A172 (cell line): ENCODE measurements at regions not wholly inside any gene's neighbourhood (a gene's known extent, or its start where the extent isn't known, plus 50 kb on each side); places are given as distances from the start of the nearest gene placed in this dataset.

ENCODE experiments used
- DNase-seq: peaks from one replicate; pipeline ENCODE4 v3.0.0-alpha.2; 2015; ENCODE audit warnings: low spot score

DNA sequence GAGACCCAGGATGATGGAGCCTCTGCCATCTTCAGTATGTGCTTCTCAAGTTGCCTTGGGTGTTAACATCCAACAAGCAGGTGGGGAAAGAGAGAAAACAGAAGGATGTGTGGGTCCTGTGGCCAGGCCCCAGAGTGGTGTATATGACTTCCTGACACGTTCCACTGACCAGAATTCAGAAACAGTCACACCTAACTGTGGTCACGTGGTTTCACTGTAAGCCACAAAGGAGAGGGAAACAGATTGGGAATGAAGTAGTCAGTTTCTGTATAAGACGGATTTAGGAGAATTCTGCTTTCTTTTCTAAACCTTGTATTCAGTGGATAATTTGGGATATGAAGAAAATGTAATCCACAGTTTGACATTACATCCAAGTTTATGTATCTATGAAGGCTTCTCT lies 454.1 kb upstream of the IL12A start:
- no peak for DNase-seq

GRCh38 chr3:159536876-159537275 lies 451.8 kb upstream of the IL12A start:
- DNase-seq, result no peak

GRCh38 chr3:159538507-159538906 lies 450.1 kb upstream of the IL12A start:
- no peak for DNase-seq

DNA sequence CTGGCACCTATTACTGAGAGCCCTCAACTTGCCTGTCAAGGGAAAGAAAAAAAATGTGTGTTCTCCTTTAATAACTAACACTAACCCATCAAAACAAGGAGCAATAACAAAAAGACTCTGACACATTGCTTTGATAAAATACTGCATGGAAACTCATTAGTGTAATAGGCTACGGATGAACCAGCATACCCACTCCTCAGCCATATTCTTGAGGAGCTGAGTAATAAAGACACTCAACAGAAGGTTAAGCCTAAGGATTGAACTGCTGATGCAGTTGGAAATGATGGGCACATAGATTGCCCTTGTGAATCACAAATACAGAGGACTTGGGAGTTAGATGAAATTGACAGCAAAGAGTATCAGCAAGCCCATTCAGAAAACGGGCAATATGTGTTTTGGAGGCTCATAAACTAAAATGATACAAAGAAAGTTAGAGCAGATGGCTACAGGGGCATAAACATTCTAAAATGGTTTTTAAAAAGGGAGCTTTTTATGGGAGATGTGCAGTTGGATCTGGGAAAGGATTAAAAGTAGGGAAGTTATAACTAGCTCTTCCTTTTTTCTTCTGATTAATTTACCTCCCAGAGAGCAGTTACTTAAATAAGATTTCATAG lies 447.6 kb upstream of the IL12A start:
- no peak for DNase-seq

DNA sequence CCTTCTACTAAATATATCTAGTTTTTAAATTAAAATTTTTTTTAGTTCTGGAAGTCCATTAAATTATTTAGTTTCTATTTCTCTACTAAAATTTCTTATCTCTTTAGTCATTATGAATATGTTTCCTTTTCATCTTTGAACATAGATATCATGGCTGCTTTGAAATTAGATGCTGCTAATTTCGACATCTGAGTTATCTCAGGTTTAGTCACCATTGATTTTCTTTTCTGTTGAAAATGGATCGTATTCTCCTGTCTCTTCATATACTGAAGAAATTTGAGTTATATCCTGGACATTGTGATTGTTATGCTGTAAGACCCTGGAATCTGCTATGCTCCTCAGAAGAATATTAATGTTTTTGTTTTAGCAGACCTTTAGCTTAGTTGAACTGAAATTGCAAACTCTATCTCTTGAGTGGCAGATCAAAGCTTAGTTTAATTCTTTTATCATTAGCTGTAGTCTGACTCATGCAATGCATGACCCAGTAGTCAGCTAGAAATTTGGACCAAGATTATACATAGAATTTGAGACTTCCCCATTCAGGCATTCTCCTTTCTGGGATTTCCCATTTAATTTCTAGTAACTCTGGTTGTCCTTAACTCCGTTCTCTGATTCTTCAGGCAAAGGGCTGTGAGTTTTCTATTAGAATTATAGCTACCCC lies 439.8 kb upstream of the IL12A start:
- DNase-seq, result peak; percentile 56

DNA sequence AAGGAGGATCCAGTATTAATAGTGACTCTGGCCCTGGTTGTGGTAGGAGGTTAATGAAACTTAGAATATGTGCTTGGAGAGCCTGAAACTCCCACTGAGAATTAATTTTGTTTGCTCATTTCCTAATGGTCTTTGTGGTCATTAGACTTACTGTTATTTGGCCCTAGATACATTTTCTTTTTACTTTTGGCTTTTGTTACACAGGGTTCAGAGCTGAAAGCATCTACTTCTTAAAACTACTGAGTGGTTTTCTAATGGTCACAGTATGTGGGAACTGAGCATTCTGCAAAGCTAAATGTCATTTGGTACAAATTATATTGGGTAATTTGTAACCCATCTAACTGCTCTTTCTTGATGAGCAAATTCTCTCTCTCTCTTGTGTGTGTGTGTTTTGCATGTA lies 433.4 kb upstream of the IL12A start:
- no peak for DNase-seq

DNA sequence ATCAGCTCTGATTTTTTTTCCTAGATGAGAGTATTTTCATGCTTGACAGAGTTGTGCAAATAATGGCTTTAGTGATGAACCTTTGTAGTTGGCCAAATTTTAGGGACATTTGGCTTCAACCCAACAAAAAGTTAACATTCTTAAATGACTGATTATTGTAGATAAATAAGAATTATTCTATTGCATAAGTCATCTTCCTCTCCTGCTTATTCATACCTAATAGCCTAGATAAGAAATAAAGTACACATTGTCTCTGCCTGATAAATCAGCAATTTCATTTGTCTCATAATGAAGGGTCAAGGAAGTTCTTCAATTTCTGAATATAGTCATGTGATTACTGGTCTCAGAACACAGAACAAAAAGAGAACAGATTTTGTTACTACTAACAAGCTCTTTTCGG lies 428.9 kb upstream of the IL12A start:
- no peak for DNase-seq

GRCh38 chr3:159560214-159560979 lies 428.2 kb upstream of the IL12A start:
- DNase-seq, result no peak

- DNase-seq, result no peak
These were observed 423.3 kb upstream of the IL12A start for GRCh38 chr3:159565313-159565712.

GRCh38 chr3:159583662-159584061 lies 405.0 kb upstream of the IL12A start:
- DNase-seq, result no peak

GRCh38 chr3:159584421-159584820 lies 404.2 kb upstream of the IL12A start:
- no peak for DNase-seq

DNA sequence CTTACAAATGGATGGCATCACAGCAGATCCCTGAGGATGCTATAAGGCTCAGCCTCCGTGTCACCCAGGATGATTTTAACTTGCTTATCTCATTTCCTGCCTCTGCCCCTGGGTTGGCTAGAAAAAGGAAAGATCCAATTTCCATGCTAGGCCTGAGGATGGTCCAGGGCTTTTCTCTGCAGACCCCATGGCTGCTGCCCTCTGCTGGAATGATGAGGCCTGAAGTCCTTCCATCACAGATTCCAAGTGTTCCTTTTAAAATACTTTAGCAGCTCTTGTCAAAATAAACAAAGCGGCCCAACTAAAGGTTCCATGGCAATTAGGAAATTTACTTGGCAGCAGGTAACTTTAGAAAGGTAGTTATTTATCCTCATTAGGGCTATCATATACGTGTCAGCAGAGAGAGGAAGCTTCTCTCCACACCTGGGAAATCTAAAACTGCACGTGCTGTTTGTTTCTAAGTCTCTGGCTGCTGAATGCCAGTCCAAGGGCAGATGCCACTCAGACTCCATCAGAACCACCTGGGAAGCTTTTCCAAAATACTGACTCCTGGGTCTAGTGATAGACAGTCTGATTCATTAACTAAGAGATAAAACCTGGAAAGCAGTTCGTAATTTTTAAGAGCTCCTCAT lies 401.9 kb upstream of the IL12A start:
- peak; percentile 73 for DNase-seq

GRCh38 chr3:159593927-159594605 lies 394.6 kb upstream of the IL12A start:
- no peak for DNase-seq

- no peak for DNase-seq
These were observed 388.3 kb upstream of the IL12A start for GRCh38 chr3:159600291-159600690.

GRCh38 chr3:159604151-159604581 lies 384.5 kb upstream of the IL12A start:
- DNase-seq, result peak; percentile 34

GRCh38 chr3:159605101-159605500 lies 383.5 kb upstream of the IL12A start:
- DNase-seq, result no peak

- DNase-seq, result no peak
These were observed 382.9 kb upstream of the IL12A start for GRCh38 chr3:159605776-159606175.

GRCh38 chr3:159607856-159608255 lies 380.8 kb upstream of the IL12A start:
- no peak for DNase-seq

DNA sequence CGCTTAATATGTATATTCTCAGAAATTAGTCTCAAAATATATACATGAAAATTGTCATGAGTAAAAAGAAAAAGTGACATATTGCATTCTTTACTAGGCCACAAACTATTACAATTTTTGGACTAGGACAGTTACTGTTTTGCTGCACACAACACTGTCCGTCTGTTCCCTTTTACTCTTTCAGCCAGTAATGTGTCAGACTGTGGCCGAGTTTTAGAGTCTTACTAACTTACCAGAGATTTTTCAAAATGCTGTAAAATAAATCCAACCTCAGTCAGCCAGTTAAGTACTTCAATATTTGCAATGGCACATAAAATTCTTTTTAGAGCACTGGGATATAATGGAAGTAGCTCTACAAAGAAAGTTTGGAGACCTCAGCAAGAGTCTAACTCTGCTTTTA lies 380.3 kb upstream of the IL12A start:
- DNase-seq, result no peak

- no peak for DNase-seq
These were observed 379.0 kb upstream of the IL12A start for GRCh38 chr3:159609625-159610024.

- peak; percentile 58 for DNase-seq
These were observed 372.3 kb upstream of the IL12A start for GRCh38 chr3:159616234-159616825.
